DND-41 (cell line): ENCODE measurements at regions not wholly inside any gene's neighbourhood (a gene's known extent, or its start where the extent isn't known, plus 50 kb on each side); places are given as distances from the start of the nearest gene placed in this dataset.

ENCODE experiments used
- ATAC-seq: fragments of 200-7000 bp; cut with Tn5 transposase; 3 replicates; pipeline ENCODE4 v1.9.1; 2021; ENCODE audit warnings: low read depth; ENCODE audit not compliant: insufficient read depth
- DNase-seq: peaks from one replicate; pipeline ENCODE4 v3.0.0-alpha.2; 2020
- H2AFZ ChIP-seq: 2 replicates; pipeline ENCODE4 v1.6.0; 2012; ENCODE audit warnings: low read depth, low read length
- H3K27ac ChIP-seq: 2 replicates; pipeline ENCODE4 v1.5.1; 2012; ENCODE audit warnings: low read length, inconsistent platforms
- H3K27me3 ChIP-seq: fragments of 200-600 bp; sonication (generic); 2 replicates; pipeline ENCODE4 v1.6.0; 2012; ENCODE audit warnings: low read length, mild to moderate bottlenecking, inconsistent platforms; ENCODE audit not compliant: insufficient read depth, poor library complexity
- H3K36me3 ChIP-seq: 2 replicates; pipeline ENCODE4 v1.5.1; 2012; ENCODE audit warnings: low read length, inconsistent platforms; ENCODE audit not compliant: insufficient read depth
- H3K4me1 ChIP-seq: 2 replicates; pipeline ENCODE4 v1.5.1; 2012; ENCODE audit warnings: mild to moderate bottlenecking, low read length; ENCODE audit not compliant: insufficient read depth
- H3K4me2 ChIP-seq: 2 replicates; pipeline ENCODE4 v1.6.0; 2012; ENCODE audit warnings: mild to moderate bottlenecking, moderate library complexity, low read length, inconsistent platforms; ENCODE audit not compliant: insufficient read depth
- H3K4me3 ChIP-seq, 2 experiments: fragments of 200-600 bp in 1 of 2; shearing (Covaris generic) in 1 of 2; 2 replicates each; pipeline ENCODE4 v1.5.1; 2012 to 2016; ENCODE audit warnings: inconsistent platforms in 2 of 2, low read length in 2 of 2, mild to moderate bottlenecking in 2 of 2, low read depth in 1 of 2, moderate library complexity in 1 of 2
- H3K79me2 ChIP-seq: 2 replicates; pipeline ENCODE4 v1.6.0; 2012; ENCODE audit warnings: low read length, inconsistent platforms; ENCODE audit not compliant: insufficient read depth
- H3K9ac ChIP-seq: 2 replicates; pipeline ENCODE4 v1.6.0; 2012; ENCODE audit warnings: low read depth, mild to moderate bottlenecking, inconsistent platforms, low read length, moderate library complexity
- H3K9me3 ChIP-seq: 2 replicates; pipeline ENCODE4 v1.5.1; 2012; ENCODE audit warnings: low read length, moderate library complexity, mild to moderate bottlenecking, inconsistent platforms; ENCODE audit not compliant: insufficient read depth, severe bottlenecking
- H4K20me1 ChIP-seq: 2 replicates; pipeline ENCODE4 v1.6.0; 2012; ENCODE audit warnings: low read length; ENCODE audit not compliant: insufficient read depth
- EZH2 ChIP-seq: IDR thresholded peaks from 3 replicates; pipeline ENCODE4 v1.6.1; 2012; ENCODE audit warnings: borderline replicate concordance, low read depth, mild to moderate bottlenecking, moderate library complexity, low read length, inconsistent platforms; ENCODE audit not compliant: severe bottlenecking
- TF ChIP-seq, protein P1 (sequence below): IDR thresholded peaks from 2 replicates; pipeline ENCODE4 v1.5.1; 2012; ENCODE audit warnings: borderline replicate concordance, low read length, moderate library complexity, mild to moderate bottlenecking; ENCODE audit not compliant: poor library complexity, severe bottlenecking; ENCODE audit errors: extremely low read depth

DNA sequence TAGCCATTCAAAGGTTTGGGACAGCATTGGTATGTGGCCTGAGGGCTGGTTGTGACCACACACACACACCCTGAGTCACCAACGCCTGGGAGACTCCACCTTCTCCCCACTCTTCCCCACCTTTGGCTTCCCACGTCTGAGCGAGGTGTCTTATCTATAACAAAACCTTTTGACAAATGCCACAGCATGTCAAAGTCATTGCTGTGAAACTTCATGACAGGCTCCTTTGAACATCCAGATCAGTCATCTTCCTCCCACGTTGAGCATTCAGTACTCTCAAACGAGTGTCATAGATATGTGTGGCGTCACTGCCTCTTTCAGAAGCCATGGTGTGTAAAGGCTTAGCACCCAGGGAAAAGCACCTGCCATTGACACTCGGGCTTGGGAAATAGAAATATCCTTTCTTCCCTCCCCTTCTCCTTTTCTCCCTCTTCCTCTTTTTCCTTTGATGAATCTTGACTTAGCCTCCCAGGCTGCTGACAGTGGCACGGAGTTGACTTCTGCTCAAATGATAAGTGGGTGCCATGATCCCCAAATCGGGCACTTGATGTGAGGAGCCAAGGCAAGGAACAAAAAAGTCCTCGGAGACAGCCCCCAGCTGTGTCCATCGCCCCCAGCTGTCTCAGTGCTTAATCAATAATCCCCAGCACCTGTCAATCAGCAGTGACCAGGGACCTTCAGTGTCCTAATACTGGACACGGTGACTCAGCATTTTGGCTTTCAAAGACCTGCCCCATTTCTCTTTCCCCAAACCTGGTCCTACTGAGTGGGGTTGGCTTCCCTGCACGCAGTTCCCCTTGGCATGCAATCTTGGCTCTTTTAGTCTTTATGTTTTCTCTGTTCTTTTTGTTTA is 114.8 kb downstream of the FGF18 start:
- Histone ChIP-seq H3K27ac (no peak overlapping the region), H3K79me2 (no peaks in the 10 kb centered on the region), H4K20me1 (no peaks in the 10 kb centered on the region), H3K4me3 (no peak overlapping the region), H3K27me3 (peaks cover 38% of the 10 kb centered on the region), H3K4me2 (no peak overlapping the region), H2AFZ (no peak overlapping the region), H3K9ac (no peak overlapping the region), H3K36me3 (no peaks in the 10 kb centered on the region), H3K9me3 (no peaks in the 10 kb centered on the region), H3K4me1 (no peaks in the 10 kb centered on the region)
- ATAC-seq (no peak), DNase-seq (no peak)
- no peak for TF ChIP-seq EZH2
- TF ChIP-seq, protein P1, sequence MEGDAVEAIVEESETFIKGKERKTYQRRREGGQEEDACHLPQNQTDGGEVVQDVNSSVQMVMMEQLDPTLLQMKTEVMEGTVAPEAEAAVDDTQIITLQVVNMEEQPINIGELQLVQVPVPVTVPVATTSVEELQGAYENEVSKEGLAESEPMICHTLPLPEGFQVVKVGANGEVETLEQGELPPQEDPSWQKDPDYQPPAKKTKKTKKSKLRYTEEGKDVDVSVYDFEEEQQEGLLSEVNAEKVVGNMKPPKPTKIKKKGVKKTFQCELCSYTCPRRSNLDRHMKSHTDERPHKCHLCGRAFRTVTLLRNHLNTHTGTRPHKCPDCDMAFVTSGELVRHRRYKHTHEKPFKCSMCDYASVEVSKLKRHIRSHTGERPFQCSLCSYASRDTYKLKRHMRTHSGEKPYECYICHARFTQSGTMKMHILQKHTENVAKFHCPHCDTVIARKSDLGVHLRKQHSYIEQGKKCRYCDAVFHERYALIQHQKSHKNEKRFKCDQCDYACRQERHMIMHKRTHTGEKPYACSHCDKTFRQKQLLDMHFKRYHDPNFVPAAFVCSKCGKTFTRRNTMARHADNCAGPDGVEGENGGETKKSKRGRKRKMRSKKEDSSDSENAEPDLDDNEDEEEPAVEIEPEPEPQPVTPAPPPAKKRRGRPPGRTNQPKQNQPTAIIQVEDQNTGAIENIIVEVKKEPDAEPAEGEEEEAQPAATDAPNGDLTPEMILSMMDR, result no peak

- Histone ChIP-seq H3K79me2 (no peaks in the 10 kb centered on the region), H3K9me3 (no peaks in the 10 kb centered on the region), H3K27ac (no peak overlapping the region), H4K20me1 (no peaks in the 10 kb centered on the region), H3K9ac (no peak overlapping the region), H3K36me3 (no peaks in the 10 kb centered on the region), H3K4me1 (no peaks in the 10 kb centered on the region), H3K4me3 (no peak overlapping the region), H2AFZ (no peak overlapping the region), H3K4me2 (no peak overlapping the region), H3K27me3 (peaks cover 38% of the 10 kb centered on the region)
- no peak for ATAC-seq
- TF ChIP-seq EZH2, result no peak
- TF ChIP-seq, protein P1, result no peak
- no peak for DNase-seq
Measured at GRCh38 chr5:171535162-171535561, 115.7 kb downstream of the FGF18 start.

- Histone ChIP-seq H3K27ac (no peak overlapping the region), H3K4me3 (no peak overlapping the region), H3K4me2 (no peak overlapping the region), H2AFZ (no peak overlapping the region), H3K79me2 (no peaks in the 10 kb centered on the region), H3K9me3 (no peaks in the 10 kb centered on the region), H4K20me1 (no peaks in the 10 kb centered on the region), H3K4me1 (no peaks in the 10 kb centered on the region), H3K36me3 (no peaks in the 10 kb centered on the region), H3K27me3 (peaks cover 28% of the 10 kb centered on the region), H3K9ac (no peak overlapping the region)
- no peak for ATAC-seq
- no peak for TF ChIP-seq EZH2
- TF ChIP-seq, protein P1, result no peak
- DNase-seq, result no peak
Measured at GRCh38 chr5:171537070-171537849, 117.8 kb downstream of the FGF18 start.
